ENCODE measurements at regions not wholly inside any gene's neighbourhood (a gene's known extent, or its start where the extent isn't known, plus 50 kb on each side); places are given as distances from the start of the nearest gene placed in this dataset.

DNA sequence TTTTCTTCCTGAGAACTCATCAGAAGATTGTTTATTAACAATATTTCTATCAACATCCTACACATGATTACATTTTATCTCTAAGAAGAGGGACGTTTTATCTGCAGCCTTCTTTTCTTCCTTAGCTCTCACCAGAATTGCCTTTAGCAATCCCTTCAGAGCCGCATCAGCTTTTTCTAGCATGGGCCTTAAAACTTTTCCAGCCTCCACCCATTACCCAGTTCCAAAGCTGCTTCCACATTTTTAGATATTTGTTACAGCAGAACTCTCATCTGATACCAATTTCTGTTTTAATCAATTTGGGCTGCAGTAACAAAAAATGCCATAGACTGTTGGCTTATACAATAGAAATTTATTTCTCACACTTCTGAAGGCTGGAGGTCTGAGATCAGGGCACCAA lies 281.5 kb downstream of the THBS2 start:
- DNase-seq = no peak

DNA sequence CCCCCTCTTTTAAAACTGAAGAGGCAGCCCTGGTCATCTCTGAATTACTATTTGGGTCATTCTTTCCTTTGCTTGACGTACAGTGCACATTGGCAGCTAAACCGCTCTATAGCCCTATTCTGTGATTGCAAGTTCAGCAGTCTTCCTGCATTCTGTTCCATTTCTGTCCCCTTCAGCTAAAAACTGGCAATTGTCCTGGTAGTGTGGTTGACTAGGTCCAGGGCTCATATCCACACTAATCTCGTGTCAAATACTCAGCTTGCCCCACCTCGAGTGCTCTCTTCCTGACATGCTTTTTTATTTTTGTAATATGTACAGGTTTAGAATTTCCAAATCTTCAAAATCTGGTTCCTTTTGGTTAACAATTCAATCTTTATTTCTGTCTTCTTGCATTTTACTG lies 282.1 kb downstream of the THBS2 start:
- DNase-seq = no peak

DNA sequence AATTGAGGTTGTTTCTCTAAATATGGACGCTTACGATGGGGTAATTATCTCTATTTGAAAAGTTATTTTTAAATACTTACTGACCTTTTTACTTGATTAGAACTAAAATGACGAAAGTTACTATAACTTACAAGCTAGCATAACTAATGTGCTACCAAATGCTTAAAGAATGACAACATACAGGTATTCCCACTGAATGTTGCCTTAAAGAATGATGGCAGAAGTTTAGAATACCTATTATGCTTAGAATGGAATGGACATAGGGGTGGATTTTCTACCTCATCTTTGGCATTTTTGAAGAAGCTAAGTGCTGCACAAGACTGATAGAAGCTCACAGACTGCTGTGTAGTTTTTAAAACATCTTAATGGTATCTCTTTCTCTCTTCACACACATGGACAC lies 284.8 kb downstream of the THBS2 start:
- no peak for DNase-seq

DNA sequence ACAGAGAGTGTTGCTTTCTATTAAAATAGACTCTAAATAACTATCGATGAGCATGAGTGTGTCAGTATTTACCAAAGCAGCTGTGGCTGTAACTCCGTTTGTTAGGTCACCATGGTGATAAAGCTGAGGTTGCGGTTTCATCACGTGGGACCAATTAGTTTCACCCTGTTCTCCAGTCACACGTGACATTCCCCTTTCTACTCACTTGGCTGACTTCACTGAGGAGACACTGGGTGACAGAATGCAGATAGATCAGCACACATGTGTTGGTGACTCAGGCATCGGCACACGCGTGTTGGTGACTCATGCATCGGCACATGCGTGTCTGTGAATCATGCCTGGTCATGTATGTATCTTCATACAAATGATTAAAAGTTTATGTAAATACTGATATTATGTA lies 285.4 kb downstream of the THBS2 start:
- DNase-seq = peak in 2 of 58 donors; percentile 11 to 35

DNA sequence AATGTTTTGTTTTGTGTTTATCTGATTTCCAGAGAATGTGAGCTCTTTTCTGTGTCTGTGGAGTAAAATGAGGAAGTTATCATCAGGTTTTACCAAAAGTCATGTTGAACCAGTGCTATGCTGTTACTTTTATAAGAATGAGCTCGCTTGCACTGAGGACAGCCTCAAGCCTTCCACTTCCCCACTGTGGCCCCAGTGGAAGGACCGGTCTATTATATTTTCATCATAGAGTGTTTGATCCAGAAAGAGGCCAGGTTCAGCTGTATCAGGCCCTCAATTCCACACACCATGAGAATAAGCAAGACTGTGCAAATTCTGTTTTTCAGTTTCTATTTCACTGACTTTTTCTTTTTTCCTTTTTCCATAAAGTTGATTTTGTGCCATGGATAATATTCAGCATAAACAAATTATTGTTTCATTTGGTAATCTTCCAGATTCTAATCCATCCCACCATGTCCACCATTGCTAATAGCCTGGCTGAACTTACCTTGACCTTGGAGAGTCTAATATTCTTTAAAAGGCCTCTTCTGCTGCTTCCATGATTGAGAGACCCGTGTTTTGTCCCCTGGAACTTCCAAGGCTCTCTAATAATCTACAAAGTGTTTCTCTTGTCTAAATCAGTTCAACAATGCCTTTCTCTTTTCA lies 286.2 kb downstream of the THBS2 start:
- no peak for DNase-seq

DNA sequence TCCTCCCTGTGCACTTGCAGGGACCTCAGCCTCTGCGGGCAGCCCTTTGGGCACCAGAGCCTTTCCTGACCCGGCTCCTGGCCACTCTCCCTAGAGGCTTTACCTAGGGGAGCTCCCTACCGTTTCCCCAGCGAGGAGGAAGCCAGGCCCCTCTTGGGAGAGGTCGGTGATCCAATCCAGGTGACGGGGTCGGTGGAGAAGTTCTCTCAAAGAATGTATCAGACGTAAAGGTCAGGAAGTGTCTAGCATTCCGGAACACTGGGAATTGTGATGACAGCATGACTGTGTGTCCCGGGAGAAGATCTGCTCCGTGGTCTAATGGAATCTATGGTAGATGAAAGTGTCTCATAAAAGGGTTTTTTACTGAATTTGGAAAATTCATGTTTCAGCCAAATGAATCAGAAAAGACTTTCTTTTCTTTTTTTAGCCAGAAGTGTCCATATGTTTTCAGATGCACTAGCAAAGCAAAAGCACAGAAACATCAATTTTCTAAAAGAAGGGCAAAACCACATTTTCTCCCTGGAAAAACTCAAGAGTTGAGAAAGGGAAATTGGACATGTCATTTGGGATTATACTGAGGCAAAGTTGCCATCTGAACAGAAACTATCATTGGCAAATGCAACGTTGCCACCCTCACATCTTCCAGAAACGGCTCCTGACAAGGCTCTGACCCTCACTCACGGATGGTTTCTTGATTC lies 289.4 kb downstream of the THBS2 start:
- no peak for DNase-seq

DNA sequence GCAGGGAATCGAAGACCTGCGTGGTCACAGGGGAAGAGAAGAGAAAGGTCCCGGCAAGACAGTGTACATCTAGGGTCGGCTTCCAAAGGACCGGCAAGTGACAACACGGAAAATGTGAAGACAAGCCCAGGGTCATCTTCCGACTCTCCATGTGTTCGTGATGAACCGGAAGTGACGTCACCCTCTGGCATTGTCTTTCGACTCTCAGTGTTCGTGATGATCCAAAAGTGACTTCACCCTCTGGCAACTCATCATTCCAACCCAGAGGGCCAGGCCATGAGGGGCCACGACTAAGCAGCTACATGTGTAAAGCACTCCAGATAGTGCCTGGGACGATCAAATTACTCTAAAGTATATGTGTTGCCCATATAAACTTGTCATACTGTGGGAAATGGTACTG lies 290.8 kb downstream of the THBS2 start:
- DNase-seq = peak in 1 of 58 donors; percentile 15

DNA sequence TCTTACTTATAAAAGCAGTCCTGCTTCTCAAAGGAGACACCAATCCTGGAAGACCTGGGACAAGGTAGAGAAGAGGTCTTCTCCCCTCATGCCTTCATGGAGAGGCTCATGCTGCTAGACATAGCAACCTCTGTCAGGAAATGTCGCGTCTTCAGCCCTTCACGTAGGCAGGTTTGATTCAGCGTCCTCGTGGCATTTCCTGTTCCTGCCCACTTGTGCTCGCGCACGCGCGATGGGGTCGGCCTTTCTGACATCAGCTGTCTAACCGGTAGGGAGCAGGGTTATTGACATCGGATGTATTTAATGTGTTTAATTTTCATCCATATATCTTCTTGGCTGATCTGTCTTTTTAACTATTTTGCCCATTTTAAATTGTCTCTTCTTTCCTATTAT lies 292.4 kb downstream of the THBS2 start:
- DNase-seq = no peak

DNA sequence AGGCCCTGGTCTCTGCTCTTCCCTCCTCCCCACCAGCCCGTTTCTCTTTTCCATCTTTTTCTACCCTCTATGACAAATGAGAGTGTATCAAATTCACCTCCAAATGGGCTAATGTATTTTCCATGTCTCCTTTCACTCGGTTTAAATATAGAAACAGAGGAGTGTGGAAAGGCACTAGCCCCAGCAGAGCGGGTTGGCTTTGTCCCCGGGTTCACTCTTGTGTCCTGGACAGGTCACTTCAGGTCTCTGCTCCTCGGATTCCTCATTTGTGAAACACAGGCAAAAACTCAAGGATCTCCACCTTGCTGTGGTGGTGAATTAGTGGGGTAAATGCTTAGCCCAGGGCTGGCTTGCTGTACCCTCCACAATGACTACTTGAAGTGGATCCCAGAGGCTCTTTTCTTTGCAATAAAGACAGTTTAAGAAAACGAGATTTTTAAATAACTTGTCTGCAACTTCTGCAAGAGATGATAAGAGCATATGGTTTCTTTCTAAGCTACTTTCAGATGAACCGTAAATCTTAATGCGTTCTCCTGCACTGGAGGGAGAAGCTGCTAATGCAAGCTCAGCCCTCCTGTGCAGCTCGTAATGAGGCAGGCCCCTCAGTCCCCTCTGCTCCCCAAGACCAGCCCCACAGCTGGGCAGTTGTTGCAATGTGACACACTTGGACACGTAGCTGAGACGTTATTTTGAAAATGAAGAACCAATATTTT lies 292.9 kb downstream of the THBS2 start:
- DNase-seq = no peak

DNA sequence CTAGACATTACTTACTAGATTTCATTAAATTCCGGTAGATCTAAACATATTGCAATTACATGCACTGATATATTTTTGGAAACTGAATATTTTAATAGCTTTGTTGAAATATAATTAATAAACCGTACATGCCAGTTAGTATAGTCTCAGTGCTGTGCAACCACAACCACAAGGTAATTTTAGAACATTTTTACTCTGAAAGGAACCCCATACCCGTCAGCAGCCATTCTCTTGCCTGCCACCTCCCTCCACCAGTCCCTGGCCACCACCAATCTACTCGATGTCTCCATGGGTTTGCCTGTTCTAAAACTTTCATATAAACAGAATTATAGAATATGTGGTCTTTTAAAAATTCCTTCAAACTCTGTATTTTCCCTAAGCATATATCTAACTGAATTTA lies 293.9 kb downstream of the THBS2 start:
- DNase-seq = no peak

DNA sequence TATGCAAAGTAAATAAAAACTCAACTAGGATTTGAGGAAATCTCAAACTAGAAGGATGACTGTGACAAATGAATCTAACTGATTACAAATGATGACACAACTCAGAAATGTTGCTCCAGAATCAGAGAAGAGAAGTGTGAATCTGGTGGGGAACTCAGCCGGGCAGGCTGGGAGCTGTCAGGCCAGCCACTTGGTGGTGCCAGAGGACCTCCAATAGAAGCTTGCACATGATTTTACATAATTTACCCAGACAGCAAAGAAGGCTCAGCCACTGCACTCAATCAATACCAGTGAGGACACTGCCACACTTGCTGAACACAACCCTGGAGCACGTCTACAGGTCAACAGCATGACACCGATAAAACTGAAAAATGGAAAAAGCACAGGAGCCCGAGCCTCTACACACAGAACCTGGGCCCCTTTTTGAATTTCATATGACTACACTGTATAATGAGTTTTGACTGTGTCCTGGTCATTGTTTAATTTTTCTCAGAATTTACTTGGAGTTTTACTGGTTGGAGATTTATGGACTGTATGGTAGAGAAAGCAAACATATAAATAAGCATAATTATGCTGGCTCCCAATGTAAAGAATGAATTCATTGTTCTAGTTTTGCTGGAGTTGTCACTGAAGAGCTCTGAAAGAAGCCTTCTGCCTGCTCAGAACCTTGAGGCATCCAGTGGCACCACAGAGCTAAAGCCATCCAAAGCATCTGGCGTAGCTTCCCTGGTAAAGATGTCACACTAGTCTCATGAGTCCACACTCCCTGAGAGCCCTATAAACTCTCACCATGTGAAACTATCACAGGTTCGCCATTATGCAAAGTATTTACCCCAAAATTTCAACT lies 296.5 kb downstream of the THBS2 start:
- DNase-seq = peak in 49 of 58 donors; percentile 11 to 75 (median 38)

DNA sequence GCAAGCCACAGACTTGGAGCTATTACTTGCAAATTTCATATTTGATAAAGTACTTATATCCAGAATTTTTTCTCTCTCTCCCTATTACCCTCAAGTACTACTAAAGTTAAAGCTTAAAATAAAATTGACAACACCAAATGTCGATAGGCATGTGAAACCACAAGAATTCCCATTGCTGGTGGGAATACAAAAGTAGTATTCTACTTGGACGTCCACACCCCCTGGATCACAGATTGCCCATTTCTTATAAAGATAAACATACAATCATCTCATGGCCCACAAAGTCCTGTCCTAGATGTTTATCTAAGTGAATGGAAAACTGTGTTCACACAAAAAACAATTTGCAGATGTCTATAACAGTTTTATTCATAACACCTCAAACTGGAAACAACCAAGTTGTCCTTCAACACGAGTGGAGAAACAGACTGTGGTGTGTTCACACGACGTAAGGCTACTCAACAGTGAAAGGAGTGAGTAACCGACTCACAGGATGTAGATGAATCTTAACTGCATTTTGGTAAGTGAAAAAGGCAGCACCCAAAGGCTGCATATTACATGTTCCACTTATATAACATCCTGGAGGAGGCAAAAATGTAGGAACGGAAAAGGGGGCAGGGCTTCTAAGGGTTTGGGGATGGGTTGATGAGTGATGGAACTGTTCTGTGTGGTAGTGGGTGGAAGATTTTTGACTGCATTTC lies 297.4 kb downstream of the THBS2 start:
- no peak for DNase-seq

DNA sequence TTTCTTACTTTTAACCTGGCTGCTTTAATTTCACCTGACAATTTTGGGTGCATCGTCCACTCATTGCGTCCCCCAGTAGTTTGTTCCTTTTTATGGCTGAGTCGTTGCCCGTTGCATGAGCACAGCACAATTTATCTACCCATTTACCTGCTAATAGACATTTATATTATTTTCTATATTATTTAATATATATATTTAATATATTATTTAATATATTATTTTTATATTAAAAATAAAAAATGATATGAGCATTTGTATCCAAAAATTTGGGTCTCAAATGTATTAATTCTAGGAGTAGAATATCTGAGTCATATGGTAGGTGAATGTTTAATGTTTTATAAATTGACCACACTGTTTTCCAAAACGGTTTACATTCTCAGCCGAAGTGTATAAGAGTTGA lies 300.2 kb downstream of the THBS2 start:
- no peak for DNase-seq

DNA sequence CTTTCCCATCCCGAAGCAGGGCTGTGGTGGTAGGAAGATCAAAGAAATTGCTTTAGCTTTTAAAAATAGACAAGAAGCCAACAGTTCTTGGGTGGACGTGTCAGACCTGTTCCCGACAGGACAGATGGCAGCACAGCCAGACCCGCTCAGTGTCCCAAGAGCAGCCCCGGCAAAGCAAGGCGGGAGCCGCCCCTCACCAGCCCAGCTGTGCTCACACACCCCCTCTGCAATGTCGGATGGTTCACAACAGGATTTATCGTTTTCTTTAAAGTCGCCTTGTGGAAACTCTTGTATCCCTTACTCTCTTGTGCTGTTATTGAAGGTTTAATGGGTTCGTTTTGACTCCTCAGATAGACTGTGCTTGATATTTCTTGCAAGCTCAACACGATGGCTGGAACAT lies 302.4 kb downstream of the THBS2 start:
- DNase-seq = no peak

DNA sequence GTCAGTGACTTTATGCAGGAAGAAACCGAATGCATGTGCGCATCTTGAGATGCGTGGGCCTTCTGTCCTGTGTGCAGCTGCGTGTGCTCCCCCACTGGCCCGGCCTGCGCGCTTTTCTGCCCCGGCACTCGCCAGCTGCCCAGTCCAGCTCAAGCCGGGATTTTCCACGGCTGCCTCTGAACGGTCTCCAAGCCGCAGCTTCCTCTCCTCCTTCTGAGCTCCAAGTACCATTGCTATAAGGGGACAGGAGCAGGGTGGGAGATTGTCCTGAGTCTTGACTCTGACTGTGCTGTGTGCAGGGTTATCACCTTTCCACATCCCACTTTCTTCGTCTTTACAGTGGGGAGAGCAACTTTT lies 302.8 kb downstream of the THBS2 start:
- no peak for DNase-seq

DNA sequence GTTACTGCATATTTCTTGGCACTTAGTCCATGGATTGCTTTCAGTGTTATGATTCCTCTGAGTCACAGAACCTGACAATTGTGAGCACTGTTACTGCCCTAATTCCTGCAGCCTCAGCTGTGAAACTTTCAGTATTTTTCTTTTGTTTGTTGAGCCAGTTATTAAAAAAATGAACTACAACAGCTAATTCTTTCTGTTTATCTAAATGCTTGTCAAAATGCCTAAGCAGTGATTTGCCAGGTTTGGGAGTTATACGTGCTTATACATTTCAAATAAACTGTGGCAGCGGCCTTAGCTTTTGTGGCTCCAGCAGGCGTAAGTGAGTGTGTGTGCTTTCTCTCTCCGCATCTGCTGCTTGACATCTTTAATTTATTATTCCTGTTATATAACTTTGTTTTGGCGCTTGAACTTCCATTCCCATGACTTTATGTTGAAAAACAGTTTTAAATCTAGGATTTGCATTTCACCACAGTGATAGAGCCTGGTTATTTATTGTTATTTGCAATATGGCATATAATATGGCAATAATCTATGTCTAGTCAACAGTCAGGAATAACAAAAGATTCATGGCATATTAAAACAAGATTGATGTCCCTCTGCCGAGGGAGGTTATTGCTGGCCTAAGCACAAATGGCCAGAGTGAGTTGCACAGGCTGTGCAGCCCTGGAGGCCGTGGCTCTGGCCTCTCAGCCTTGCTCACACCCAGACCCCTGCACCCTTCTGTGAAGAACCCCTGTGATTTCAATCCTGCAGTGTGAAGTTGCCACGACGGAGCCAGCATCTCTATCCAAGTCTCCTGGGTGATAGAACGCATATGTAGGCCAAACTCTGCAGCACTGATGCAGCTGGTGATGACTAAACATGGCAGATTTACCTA lies 303.4 kb downstream of the THBS2 start:
- DNase-seq = peak in 1 of 58 donors; percentile 7

DNA sequence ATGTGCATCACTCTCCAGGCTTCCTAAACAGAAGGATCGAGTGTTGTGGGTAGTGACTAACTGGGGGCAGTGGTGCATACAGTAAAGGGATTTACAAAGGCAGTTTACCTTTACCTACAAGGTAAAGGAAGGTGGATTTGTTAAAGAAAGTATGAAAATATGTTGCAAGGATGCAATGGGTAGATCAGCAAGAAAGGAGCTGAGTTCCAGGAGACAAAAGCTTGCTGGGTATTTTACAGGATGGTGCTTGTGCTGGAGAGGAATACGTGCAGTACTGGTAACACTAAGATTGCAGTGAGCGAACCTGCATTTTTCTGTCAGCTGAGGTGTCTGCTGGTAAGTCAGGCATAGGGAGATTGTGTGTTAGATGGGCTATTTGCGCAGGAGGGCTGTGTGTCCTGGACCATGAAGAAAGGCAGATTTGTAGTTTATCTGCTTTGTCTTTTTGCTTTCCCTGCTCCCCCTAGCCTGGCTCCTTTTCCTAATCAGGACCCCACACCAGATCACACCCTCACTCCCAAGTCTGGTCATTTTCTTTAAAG lies 304.6 kb downstream of the THBS2 start:
- no peak for DNase-seq

DNA sequence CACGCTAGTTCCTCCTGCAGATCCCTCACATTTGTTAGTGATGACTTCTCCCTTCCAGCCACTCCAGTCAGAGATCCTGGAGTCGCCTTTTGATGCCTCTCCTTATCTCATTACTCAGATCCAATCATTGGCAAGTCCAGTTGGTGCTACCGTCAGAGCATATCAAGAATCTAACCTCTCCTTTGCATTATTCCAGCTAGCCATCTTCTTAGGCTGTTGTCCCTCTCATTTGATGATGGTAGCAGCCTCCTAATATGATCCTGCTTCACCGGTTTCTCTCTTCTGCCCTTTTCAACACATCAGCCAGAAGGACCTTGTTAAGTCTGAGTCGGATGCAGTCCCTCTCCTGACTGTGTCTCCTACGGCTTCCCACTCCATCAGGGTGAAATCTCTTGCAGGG lies 305.6 kb downstream of the THBS2 start:
- DNase-seq = no peak

DNA sequence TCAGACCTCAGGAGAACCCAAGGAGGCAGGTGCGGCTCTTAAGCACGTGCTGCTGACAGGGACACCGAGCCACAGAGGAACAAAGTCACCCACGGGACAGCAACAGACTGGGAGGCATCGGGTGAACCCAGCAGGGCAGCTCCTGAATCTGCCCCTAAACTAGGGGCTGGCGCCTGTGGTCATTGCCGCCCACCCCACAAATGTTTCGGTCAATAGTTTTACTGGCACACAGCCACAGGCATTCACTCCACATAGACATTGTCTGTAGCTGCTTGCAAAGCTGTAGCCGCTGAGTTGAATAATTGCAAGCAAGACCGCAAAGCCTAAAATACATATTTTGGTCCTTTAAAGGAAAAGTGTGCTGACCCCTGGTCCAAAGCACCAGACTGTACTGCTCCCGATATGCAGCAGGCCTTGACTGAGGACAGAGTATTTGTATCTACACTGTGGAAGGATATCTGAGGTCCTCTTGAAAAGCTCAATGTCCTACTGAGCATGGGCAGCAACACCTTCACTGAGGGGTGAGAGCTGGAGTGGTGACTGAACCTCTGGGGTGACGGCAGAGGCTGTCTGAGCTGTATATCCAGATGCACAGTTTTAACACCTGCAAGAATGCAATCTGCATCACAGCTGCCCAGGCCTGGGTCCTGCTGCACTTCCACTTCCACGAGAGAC lies 310.3 kb downstream of the THBS2 start:
- no peak for DNase-seq
